GM10266 (cell line): ENCODE measurements at regions not wholly inside any gene's neighbourhood (a gene's known extent, or its start where the extent isn't known, plus 50 kb on each side); places are given as distances from the start of the nearest gene placed in this dataset.

Experiments used
- DNase-seq: peaks from one replicate; pipeline ENCODE4 v3.0.0; 2012; ENCODE audit errors: extremely low spot score
- TF ChIP-seq, protein P1 (sequence below): IDR thresholded peaks from 2 replicates; pipeline ENCODE4 v1.5.1; 2012; ENCODE audit warnings: mild to moderate bottlenecking, low read depth; ENCODE audit not compliant: control insufficient read depth, insufficient read depth; ENCODE audit errors: missing control alignments

DNA sequence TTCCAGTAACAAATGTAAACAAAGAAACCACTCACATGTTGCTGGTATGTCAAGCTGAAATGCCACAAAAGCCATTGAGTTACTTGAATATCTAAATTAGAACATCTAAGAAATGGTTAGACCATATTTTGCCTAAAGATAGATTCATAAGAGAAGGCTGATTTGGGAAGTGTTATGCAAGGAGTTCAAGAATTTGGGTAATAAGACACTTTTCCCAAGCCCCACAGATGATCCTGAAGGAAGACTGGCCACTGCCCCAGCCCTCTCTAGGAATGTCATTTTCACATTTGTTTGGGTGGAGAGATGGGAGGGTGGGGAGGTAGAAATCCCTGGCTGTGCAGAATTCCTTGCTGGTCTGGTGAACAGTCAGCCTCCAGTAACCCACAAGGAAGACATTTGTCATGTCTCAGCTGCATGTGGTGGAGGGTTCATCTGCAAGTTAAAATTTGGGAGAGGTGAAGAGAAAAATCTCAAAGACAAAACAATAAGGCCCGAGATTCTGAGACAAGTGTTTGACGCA, 427.2 kb upstream of the KLF6 start:
- DNase-seq = no peak
- TF ChIP-seq, protein P1, sequence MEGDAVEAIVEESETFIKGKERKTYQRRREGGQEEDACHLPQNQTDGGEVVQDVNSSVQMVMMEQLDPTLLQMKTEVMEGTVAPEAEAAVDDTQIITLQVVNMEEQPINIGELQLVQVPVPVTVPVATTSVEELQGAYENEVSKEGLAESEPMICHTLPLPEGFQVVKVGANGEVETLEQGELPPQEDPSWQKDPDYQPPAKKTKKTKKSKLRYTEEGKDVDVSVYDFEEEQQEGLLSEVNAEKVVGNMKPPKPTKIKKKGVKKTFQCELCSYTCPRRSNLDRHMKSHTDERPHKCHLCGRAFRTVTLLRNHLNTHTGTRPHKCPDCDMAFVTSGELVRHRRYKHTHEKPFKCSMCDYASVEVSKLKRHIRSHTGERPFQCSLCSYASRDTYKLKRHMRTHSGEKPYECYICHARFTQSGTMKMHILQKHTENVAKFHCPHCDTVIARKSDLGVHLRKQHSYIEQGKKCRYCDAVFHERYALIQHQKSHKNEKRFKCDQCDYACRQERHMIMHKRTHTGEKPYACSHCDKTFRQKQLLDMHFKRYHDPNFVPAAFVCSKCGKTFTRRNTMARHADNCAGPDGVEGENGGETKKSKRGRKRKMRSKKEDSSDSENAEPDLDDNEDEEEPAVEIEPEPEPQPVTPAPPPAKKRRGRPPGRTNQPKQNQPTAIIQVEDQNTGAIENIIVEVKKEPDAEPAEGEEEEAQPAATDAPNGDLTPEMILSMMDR = no peak

DNA sequence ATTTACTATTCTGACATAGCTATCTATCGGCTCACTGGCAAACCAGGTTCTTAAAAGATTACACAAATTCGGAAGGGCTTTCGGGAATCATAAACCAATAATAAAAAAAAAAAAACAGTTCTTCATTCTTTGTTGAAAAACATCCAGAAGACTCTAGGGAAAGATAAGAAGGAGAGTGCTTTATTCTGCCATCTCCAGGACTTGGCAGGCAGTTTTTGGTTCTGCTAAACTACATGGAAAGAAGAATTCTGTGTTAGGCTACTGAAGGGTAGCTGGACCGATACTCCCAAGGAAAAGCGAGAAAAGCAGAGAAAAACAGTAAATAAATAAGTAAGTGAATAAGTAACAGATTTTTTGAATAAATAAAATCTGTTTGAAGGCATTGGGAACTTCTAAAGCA, 423.5 kb upstream of the KLF6 start:
- DNase-seq = no peak
- TF ChIP-seq, protein P1 = no peak

DNA sequence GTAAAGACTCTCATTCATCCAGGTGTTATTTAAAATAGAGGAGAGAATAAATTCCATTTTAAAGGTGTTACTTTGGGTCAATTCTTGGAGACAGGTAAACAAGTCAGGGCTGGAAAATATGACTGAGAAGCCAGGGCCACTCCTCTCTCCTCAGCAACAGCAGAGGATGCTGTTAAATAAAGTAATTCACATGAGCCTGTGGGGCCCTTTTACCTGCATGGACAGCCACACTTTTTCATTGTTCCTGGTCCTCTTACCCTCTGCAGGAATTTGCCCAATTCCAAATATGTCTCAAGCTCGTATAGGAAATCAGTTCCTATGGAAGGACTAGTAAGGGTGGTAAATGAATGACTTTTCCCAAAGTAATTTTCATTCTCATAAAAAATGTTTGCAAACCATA, 420.1 kb upstream of the KLF6 start:
- DNase-seq = no peak
- TF ChIP-seq, protein P1 = no peak

DNA sequence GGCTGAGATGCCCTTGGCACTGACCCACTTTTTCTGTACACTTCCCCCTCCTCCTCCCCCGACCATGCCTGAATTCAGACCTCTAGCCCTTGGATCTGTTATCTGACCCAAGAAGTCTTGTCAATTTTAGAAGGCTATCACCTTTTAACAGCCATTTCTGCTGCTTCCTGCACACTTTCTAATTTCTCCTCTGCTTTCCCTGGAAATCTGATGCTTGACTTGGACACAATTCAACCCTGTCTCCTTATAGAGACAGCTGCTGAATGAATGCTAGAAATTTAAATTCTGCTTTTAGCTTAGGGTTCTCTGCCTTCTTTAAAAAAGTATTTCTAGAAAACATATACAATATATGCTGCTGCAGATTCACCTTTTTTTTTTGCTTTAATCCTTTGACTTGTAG, 417.9 kb upstream of the KLF6 start:
- TF ChIP-seq, protein P1 = no peak
- DNase-seq = no peak

DNA sequence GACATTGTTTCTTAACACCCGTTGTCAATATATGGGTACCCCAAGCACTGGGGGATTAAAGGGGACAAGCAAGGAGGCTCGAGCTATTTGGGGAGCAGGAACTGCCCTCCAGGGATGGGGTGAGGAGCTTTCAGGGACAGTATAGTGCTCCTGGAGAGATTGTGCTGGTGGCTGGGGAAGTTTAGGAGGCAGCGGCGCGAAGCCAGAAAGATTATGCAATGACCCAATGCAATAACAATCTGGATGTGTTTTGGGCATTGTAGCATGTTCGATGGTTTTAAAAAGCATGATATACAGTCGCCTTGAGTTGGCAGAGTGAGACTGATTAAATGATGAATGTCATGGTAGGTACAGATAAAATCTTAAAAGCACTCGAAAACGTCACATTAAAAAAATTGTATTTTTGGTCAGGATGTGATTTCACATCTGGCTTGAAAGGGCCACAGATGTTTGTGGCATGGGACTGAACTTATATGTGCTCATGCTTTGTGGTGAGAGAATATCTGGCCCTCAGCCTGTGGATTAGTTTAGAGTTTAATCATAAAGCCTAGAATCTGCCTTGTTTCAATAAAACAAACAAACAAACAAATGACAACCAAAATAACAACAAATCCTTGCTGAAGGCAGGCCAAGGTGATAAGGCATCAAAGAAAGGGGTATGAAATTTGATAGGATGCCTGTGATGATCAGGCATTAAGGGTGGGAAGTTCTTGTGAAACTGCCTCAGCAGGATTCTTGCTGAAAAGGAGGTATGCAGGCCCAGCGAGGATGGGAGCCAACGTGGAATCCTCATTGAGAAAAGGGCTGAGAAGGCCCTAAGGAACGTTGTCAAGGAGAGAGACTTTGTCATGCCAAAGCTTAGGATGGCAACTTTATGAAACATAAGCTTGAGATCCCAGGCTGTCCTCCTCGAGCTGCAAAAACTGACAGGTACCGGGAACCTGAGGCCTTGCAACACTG, 417.1 kb upstream of the KLF6 start:
- TF ChIP-seq, protein P1 = no peak
- DNase-seq = no peak

DNA sequence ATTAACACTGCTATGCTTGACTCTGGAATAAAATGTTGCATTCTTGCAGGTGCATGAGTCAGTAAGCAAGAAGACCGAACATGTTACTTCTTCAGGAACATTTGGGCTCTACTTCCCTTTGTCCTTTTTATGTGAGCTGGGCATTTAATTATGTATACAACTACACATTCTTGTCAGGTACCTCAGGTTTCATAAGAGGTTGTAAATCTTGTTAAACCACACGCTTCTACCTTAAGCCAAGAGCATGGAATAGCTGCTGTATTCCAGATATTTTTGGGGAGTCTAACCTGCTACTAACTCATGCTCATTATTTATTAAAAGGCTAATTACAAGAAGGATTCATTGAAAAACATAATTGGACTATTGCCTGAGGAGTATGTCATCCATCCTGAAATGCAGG, 414.2 kb upstream of the KLF6 start:
- no peak for DNase-seq
- TF ChIP-seq, protein P1 = no peak

DNA sequence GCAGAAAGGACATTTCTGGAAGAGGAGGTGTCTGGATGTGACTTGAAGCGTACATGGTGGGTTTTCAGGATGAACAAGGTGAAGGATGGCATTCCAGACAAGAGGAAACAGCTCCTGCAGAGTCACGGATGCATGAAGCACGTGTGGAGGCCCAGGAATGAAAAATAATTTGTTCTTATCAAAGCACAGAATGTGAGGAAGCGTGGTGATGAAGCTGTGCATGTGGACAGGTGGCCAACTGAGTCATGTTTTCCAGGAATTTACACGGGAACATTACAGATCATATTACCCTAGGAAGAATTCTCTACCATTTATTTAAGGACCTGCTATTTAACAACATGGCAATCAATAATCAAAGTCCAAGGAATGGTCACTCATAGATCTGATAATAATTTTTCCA, 413.2 kb upstream of the KLF6 start:
- TF ChIP-seq, protein P1 = no peak
- no peak for DNase-seq
